D721Med (cell line): ENCODE measurements at regions not wholly inside any gene's neighbourhood (a gene's known extent, or its start where the extent isn't known, plus 50 kb on each side); places are given as distances from the start of the nearest gene placed in this dataset.

Experiments used
- DNase-seq: peaks from one replicate; pipeline ENCODE4 v3.0.0; 2011; ENCODE audit warnings: low spot score; ENCODE audit not compliant: insufficient read length
- FAIRE-seq: peaks from 2 replicates; lab custom pipeline; 2011; peaks lifted over from hg19 to GRCh38; lab: Jason Lieb, UNC
- TF ChIP-seq, protein P1 (sequence below): IDR thresholded peaks from 2 replicates; pipeline ENCODE4 v1.5.1; 2012; ENCODE audit warnings: mild to moderate bottlenecking, control low read depth; ENCODE audit not compliant: insufficient read depth; ENCODE audit errors: missing control alignments

DNA sequence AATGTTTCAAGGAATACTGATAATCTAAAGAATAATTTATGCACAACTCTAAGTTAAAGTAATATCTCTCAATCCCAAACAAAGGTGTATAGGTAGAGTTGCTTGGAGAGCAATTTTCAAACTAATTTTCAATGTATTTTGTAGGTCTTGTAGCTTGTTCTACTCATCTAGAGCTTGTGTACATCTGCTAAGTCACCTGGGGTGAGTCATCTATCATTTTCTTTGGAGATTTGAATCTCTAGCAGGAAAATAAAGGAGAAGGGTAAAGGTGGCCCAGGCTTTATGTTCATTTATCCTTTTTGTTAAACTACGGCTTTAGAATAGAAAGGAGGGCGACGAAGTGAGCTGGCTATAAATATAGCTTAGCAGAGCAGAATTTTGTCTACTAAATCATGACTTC, 76.8 kb upstream of the THUMPD2 start:
- FAIRE-seq: no peak
- no peak for DNase-seq
- TF ChIP-seq, protein P1, sequence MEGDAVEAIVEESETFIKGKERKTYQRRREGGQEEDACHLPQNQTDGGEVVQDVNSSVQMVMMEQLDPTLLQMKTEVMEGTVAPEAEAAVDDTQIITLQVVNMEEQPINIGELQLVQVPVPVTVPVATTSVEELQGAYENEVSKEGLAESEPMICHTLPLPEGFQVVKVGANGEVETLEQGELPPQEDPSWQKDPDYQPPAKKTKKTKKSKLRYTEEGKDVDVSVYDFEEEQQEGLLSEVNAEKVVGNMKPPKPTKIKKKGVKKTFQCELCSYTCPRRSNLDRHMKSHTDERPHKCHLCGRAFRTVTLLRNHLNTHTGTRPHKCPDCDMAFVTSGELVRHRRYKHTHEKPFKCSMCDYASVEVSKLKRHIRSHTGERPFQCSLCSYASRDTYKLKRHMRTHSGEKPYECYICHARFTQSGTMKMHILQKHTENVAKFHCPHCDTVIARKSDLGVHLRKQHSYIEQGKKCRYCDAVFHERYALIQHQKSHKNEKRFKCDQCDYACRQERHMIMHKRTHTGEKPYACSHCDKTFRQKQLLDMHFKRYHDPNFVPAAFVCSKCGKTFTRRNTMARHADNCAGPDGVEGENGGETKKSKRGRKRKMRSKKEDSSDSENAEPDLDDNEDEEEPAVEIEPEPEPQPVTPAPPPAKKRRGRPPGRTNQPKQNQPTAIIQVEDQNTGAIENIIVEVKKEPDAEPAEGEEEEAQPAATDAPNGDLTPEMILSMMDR: no peak

DNA sequence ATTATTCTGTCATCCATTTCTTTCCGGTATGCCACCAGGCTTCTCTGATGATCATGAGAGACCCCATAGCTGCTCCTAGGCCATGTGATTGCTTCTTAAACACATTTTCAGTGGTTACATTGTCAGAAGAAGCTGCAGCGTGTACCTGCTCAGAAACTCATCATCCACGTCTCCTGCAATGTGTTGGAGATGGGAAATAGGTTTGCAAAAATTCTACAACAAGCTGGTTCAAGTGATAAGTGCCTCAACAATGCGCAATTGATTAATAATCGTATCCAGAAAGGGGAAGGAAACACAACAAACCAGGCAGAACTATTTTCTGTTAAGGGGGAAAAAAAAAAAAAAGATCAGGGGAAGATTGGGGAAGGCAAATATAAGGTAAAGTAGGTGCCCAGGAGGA, 75.7 kb upstream of the THUMPD2 start:
- DNase-seq (no peak), FAIRE-seq (no peak)
- TF ChIP-seq, protein P1: no peak

GRCh38 chr2:39852831-39853230, 73.8 kb upstream of the THUMPD2 start:
- DNase-seq: no peak
- TF ChIP-seq, protein P1: no peak
- FAIRE-seq: no peak

- no peak for DNase-seq
Measured at GRCh38 chr2:39851651-39852110, 72.6 kb upstream of the THUMPD2 start.

DNA sequence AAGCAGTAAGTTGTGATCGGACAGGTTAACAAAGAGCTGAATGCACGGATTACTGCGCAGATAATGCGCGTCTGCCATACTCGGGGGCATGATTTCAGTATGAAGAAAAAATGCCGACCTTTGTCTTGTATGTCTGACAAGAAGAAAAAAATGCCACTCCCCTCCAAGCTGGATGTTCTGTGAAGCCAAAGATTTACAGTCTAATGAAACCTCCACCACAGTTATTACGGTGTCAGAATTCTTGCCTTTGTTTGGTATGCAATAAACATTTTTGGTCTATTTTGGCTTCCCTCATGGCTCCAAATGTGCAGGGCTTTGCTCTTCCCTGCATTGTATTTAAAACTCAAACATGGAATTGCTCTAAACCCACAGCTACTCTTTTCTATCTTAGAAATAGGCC, 72.2 kb upstream of the THUMPD2 start:
- FAIRE-seq (no peak), DNase-seq (no peak)

More at GRCh38 chr2:39851651-39852110, 72.6 kb upstream of the THUMPD2 start:
- no peak for FAIRE-seq
- TF ChIP-seq, protein P1: no peak

DNA sequence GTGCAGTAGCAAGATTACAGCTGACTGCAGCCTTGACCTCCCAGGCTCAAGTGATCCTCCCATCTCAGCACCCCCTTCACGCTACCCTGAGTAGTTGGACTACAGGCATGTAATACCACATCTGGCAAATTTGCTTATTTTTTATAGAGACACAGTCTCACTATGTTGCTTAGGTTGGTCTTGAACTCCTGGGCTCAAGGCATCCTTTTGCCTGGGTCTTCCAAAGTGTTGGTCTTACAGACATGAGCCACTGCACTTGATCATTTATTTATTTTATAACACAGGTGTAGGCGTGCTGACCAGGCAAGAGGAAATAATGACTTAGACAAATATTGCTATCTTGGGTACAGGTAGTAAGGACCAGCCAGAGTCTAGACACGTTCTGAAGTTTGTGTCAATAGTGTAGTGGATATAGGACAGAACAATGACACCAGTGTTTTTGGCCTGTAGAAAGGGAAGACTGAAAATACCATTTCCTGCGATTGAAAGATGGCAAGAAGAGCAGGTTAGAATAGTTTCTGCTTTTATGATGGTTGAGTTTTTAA, 71.0 kb upstream of the THUMPD2 start:
- no peak for DNase-seq
- TF ChIP-seq, protein P1: no peak
- FAIRE-seq: no peak

More for the DNA sequence above, 72.2 kb upstream of the THUMPD2 start:
- TF ChIP-seq, protein P1: no peak

DNA sequence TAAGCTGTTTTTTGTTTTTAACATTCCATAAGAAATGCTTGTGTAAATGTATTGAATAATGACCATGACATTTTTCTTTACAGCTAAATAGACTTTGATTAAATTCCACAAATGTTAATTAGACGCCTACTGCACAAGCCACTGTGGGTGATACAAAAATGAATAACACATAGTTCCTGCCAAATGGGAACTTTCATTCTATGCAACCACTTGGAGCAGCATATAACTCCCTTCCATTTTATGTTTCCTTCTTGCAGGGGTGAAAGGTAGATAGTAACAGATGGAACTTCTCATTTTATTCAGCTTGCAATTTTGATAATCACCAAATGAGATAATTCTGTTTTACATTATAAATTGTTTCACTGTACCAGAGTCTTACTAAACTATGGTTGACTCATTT, 70.0 kb upstream of the THUMPD2 start:
- TF ChIP-seq, protein P1: no peak
- no peak for FAIRE-seq
- no peak for DNase-seq
